ENCODE measurements at regions not wholly inside any gene's neighbourhood (a gene's known extent, or its start where the extent isn't known, plus 50 kb on each side); places are given as distances from the start of the nearest gene placed in this dataset.

GRCh38 chr2:116319001-116319400 lies 1495.5 kb upstream of the DDX18 start:
- Histone ChIP-seq H2AFZ (ENCODE audit: low read length) (no peak overlapping the region), H3F3A (ENCODE audit: low read depth) (no peaks in the 10 kb centered on the region)

GRCh38 chr2:116319935-116320334 lies 1494.6 kb upstream of the DDX18 start:
- Histone ChIP-seq H3K79me2 (ENCODE audit: insufficient read depth, low read length) (no peaks in the 10 kb centered on the region), H4K20me1 (ENCODE audit: insufficient read depth, low read length, poor library complexity, severe bottlenecking) (no peaks in the 10 kb centered on the region), H3K36me3 (ENCODE audit: insufficient read depth, low read length) (no peaks in the 10 kb centered on the region), H3K9ac (ENCODE audit: low read depth, low read length, poor library complexity, severe bottlenecking) (no peak overlapping the region), H3K4me3 (ENCODE audit: low read length, poor library complexity, severe bottlenecking) (no peak overlapping the region), H2AFZ (ENCODE audit: low read length) (no peak overlapping the region), H3K27me3 (ENCODE audit: insufficient read depth, low read length, poor library complexity, severe bottlenecking) (no peaks in the 10 kb centered on the region), H3K4me2 (ENCODE audit: low read depth, low read length, poor library complexity, severe bottlenecking) (no peak overlapping the region), H3K9me3 (ENCODE audit: insufficient read depth, low read depth, low read length) (no peaks in the 10 kb centered on the region), H3K9me2 (replicated peaks; ENCODE audit: low read depth, low read length) (no peaks in the 10 kb centered on the region), H3F3A (ENCODE audit: low read depth) (no peaks in the 10 kb centered on the region), H3K4me1 (ENCODE audit: insufficient read depth, low read length, poor library complexity, severe bottlenecking) (no peaks in the 10 kb centered on the region)
- TF ChIP-seq CTCF (conservative IDR thresholded peaks at IDR 0.05; ENCODE audit: low read length) (no peak), EZH2phosphoT487 (IDR thresholded peaks at IDR 0.05; ENCODE audit: borderline replicate concordance) (no peak)

More at GRCh38 chr2:116319001-116319400, 1495.5 kb upstream of the DDX18 start:
- Histone ChIP-seq H4K20me1 (ENCODE audit: insufficient read depth, low read length, poor library complexity, severe bottlenecking) (no peaks in the 10 kb centered on the region), H3K9me2 (replicated peaks; ENCODE audit: low read depth, low read length) (no peaks in the 10 kb centered on the region), H3K79me2 (ENCODE audit: insufficient read depth, low read length) (no peaks in the 10 kb centered on the region), H3K27me3 (ENCODE audit: insufficient read depth, low read length, poor library complexity, severe bottlenecking) (no peaks in the 10 kb centered on the region), H3K4me3 (ENCODE audit: low read length, poor library complexity, severe bottlenecking) (no peak overlapping the region), H3K9me3 (ENCODE audit: insufficient read depth, low read depth, low read length) (no peaks in the 10 kb centered on the region), H3K9ac (ENCODE audit: low read depth, low read length, poor library complexity, severe bottlenecking) (no peak overlapping the region), H3K4me2 (ENCODE audit: low read depth, low read length, poor library complexity, severe bottlenecking) (no peak overlapping the region), H3K36me3 (ENCODE audit: insufficient read depth, low read length) (no peaks in the 10 kb centered on the region), H3K4me1 (ENCODE audit: insufficient read depth, low read length, poor library complexity, severe bottlenecking) (no peaks in the 10 kb centered on the region)
- no peak for TF ChIP-seq CTCF (conservative IDR thresholded peaks at IDR 0.05; ENCODE audit: low read length)
- no peak for TF ChIP-seq EZH2phosphoT487 (IDR thresholded peaks at IDR 0.05; ENCODE audit: borderline replicate concordance)

- H3K9me3 ChIP-seq (ENCODE audit: insufficient read depth, low read depth, low read length): no peaks in the 10 kb centered on the region
- H3K4me3 ChIP-seq (ENCODE audit: low read length, poor library complexity, severe bottlenecking): no peak overlapping the region
- H3K9me2 ChIP-seq (replicated peaks; ENCODE audit: low read depth, low read length): no peaks in the 10 kb centered on the region
- H3F3A ChIP-seq (ENCODE audit: low read depth): no peaks in the 10 kb centered on the region
- no peaks in the 10 kb centered on the region for H3K36me3 ChIP-seq (ENCODE audit: insufficient read depth, low read length)
- TF ChIP-seq CTCF (conservative IDR thresholded peaks at IDR 0.05; ENCODE audit: low read length): no peak
- TF ChIP-seq EZH2phosphoT487 (IDR thresholded peaks at IDR 0.05; ENCODE audit: borderline replicate concordance): no peak
- no peaks in the 10 kb centered on the region for H3K4me1 ChIP-seq (ENCODE audit: insufficient read depth, low read length, poor library complexity, severe bottlenecking)
- H3K4me2 ChIP-seq (ENCODE audit: low read depth, low read length, poor library complexity, severe bottlenecking): no peak overlapping the region
- H3K9ac ChIP-seq (ENCODE audit: low read depth, low read length, poor library complexity, severe bottlenecking): no peak overlapping the region
- no peaks in the 10 kb centered on the region for H3K27me3 ChIP-seq (ENCODE audit: insufficient read depth, low read length, poor library complexity, severe bottlenecking)
- H2AFZ ChIP-seq (ENCODE audit: low read length): no peak overlapping the region
- no peaks in the 10 kb centered on the region for H3K79me2 ChIP-seq (ENCODE audit: insufficient read depth, low read length)
- no peaks in the 10 kb centered on the region for H4K20me1 ChIP-seq (ENCODE audit: insufficient read depth, low read length, poor library complexity, severe bottlenecking)
Measured at GRCh38 chr2:116329280-116329679, 1485.2 kb upstream of the DDX18 start.

Measured in Loucy (cell line).